ENCODE measurements at regions not wholly inside any gene's neighbourhood (a gene's known extent, or its start where the extent isn't known, plus 50 kb on each side); places are given as distances from the start of the nearest gene placed in this dataset.

DNA sequence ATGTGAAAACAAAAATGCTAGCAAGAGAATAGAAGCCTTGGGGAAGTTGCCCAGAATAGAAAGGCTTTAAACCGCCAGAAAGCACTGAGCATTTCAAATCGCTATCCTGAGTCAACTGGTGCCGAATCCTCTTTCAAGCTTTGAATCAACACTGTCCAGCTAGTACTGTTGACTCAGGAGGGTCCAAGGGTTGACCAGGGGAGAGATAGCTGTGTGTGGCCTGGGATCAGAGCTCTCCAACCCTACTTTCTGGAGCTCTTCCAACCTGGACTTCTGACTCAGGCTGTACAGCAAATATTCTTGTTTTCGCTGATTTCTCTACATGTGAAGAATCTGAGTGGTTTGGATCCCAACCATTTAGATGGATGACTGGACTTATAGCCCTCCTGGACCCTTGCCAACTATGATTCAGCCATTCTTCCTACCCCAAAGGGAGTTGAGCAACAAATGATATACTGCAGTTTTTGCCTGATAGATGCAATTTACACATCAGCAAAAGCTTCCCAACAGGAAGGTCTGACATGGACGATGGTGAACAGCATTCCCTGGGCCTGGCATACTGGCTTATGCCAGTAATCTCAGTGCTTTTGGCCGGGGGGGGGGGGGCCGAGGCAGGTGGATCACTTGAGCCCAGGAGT, 154.0 kb upstream of the SDK2 start:
- no peak overlapping the region for H3K4me3 Mint-ChIP-seq
- TF ChIP-seq, protein P1, sequence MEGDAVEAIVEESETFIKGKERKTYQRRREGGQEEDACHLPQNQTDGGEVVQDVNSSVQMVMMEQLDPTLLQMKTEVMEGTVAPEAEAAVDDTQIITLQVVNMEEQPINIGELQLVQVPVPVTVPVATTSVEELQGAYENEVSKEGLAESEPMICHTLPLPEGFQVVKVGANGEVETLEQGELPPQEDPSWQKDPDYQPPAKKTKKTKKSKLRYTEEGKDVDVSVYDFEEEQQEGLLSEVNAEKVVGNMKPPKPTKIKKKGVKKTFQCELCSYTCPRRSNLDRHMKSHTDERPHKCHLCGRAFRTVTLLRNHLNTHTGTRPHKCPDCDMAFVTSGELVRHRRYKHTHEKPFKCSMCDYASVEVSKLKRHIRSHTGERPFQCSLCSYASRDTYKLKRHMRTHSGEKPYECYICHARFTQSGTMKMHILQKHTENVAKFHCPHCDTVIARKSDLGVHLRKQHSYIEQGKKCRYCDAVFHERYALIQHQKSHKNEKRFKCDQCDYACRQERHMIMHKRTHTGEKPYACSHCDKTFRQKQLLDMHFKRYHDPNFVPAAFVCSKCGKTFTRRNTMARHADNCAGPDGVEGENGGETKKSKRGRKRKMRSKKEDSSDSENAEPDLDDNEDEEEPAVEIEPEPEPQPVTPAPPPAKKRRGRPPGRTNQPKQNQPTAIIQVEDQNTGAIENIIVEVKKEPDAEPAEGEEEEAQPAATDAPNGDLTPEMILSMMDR (IDR thresholded peaks at IDR 0.05) = no peak
- no peaks in the 10 kb centered on the region for H3K36me3 Mint-ChIP-seq (ENCODE audit: low read depth)
- intact Hi-C loops (cut with DNase I, micrococcal nuclease) = no loop called here
- peaks cover 0 to 4% of the 10 kb centered on the region in 2 experiments for H3K27me3 ChIP-seq (ENCODE audit: control insufficient read depth in 1 of 2, insufficient read depth in 2 of 2, low read length in 2 of 2)
- CTCF ChIA-PET = interaction anchor here (0.7 kb wide), 1 partner anchor 200 kb away, joined by 3 read pairs; no protein-coding TSS in a partner anchor
- H3K36me3 ChIP-seq (ENCODE audit: insufficient read depth, low read length) = no peaks in the 10 kb centered on the region
- H3K27ac ChIP-seq (ENCODE audit: low read depth in 1 of 2, low read length in 2 of 2) = no peak overlapping the region
- ATAC-seq (ENCODE audit: poor library complexity) = no peak
- H3K4me1 ChIP-seq (ENCODE audit: insufficient read depth, low read length) = no peaks in the 10 kb centered on the region
- no peak overlapping the region for H3K4me3 ChIP-seq (ENCODE audit: low read length)
- no peaks in the 10 kb centered on the region for H3K27me3 Mint-ChIP-seq
- H3K27ac Mint-ChIP-seq = no peak overlapping the region
- no peaks in the 10 kb centered on the region for H3K9me3 Mint-ChIP-seq
- DNase-seq = no peak
- peaks cover 0 to 5% of the 10 kb centered on the region in 2 experiments for H3K9me3 ChIP-seq (ENCODE audit: control insufficient read depth in 1 of 2, insufficient read depth in 1 of 2, low read length in 2 of 2)
- POLR2A ChIA-PET = interaction anchor here (0.7 to 1.3 kb wide), 3 partner anchors 25 to 78 kb away, joined by 3 read pairs; no protein-coding TSS in a partner anchor
- H3K4me1 Mint-ChIP-seq (ENCODE audit: low read depth) = peaks cover 8% of the 10 kb centered on the region

DNA sequence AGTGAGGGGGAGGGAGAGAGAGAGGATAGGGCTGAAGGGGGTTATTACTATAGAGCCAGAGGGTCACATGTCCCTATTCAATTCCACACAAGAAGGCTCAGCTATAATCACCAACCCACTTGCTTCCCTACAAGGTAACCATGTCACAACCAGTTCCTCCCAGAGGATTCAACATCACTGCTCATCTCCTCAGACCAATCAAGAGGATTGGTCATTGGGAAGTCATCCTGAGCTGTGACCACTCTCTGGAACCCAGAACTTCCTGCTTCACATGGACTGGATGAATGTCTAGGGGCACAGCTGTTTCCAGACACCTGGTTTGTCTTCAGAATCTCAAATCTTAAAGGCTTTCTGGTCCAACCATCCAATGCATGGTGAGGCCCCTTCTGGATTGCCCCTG, 154.9 kb upstream of the SDK2 start:
- Mint-ChIP-seq H3K9me3 (no peaks in the 10 kb centered on the region), H3K27me3 (no peaks in the 10 kb centered on the region), H3K4me1 (ENCODE audit: low read depth) (peaks cover 8% of the 10 kb centered on the region), H3K27ac (no peak overlapping the region), H3K36me3 (ENCODE audit: low read depth) (no peaks in the 10 kb centered on the region), H3K4me3 (no peak overlapping the region)
- ChIA-PET CTCF (no interaction called here), POLR2A (interaction anchor here (0.7 to 1.3 kb wide), 2 partner anchors 24 to 79 kb away, joined by 3 read pairs; no protein-coding TSS in a partner anchor)
- Histone ChIP-seq H3K4me3 (ENCODE audit: low read length) (no peak overlapping the region), H3K4me1 (ENCODE audit: insufficient read depth, low read length) (no peaks in the 10 kb centered on the region), H3K9me3 (ENCODE audit: control insufficient read depth in 1 of 2, insufficient read depth in 1 of 2, low read length in 2 of 2) (peaks cover 0 to 10% of the 10 kb centered on the region in 2 experiments), H3K27me3 (ENCODE audit: control insufficient read depth in 1 of 2, insufficient read depth in 2 of 2, low read length in 2 of 2) (peaks cover 0 to 4% of the 10 kb centered on the region in 2 experiments), H3K36me3 (ENCODE audit: insufficient read depth, low read length) (no peaks in the 10 kb centered on the region), H3K27ac (ENCODE audit: low read depth in 1 of 2, low read length in 2 of 2) (no peak overlapping the region)
- no peak for ATAC-seq (ENCODE audit: poor library complexity)
- DNase-seq = no peak
- TF ChIP-seq, protein P1 (IDR thresholded peaks at IDR 0.05) = no peak
- intact Hi-C loops (cut with DNase I, micrococcal nuclease) = no loop called here

DNA sequence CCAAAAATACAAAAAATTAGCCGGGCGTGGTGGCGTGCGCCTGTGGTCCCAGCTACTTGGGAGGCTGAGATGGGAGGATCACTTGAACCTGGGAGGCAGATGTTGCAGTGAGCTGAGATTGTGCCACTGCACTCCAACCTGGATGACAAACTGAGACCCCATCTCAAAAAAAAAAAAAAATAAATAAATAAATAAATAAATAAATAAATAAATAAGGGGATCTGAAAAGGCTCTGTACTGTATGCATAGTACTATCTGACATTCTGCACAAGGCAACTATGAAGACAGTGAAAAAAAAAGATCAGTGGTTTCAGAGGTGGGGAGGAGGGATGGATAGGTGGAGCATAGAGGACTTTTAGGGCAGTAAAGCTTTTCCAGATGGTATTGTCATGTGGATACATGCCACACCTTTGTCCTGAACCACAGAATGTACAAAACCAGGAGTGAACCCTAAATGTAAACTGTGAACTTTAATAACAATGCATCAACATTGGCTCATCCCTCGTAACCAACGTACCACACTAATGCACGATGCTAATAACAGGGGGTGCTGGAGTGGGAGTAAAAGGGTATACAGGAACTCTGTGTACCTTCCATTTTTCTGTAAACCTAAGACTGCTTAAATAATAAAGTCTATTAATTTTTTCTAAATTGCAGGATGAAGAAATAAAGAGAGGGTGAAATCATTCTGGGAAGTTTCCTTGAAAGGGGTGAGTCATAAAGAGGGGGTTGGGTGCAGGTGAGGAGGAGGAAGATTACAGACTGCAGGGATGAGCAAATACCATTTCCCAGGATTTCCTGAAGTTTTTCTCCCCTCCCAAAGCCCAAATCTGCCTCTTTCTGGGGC, 155.8 kb upstream of the SDK2 start:
- no peak for DNase-seq
- H3K36me3 ChIP-seq (ENCODE audit: insufficient read depth, low read length) = no peaks in the 10 kb centered on the region
- no peaks in the 10 kb centered on the region for H3K36me3 Mint-ChIP-seq (ENCODE audit: low read depth)
- ChIA-PET POLR2A (no interaction called here), CTCF (no interaction called here)
- peaks cover 2% of the 10 kb centered on the region for H3K27me3 Mint-ChIP-seq
- H3K4me3 ChIP-seq (ENCODE audit: low read length) = no peak overlapping the region
- H3K27ac ChIP-seq (ENCODE audit: low read depth in 1 of 2, low read length in 2 of 2) = no peak overlapping the region
- H3K4me1 Mint-ChIP-seq (ENCODE audit: low read depth) = peaks cover 8% of the 10 kb centered on the region
- no peak overlapping the region for H3K27ac Mint-ChIP-seq
- H3K4me1 ChIP-seq (ENCODE audit: insufficient read depth, low read length) = no peaks in the 10 kb centered on the region
- H3K4me3 Mint-ChIP-seq = no peak overlapping the region
- intact Hi-C loops (cut with DNase I, micrococcal nuclease) = no loop called here
- peaks cover 0 to 14% of the 10 kb centered on the region in 2 experiments for H3K9me3 ChIP-seq (ENCODE audit: control insufficient read depth in 1 of 2, insufficient read depth in 1 of 2, low read length in 2 of 2)
- TF ChIP-seq, protein P1 (IDR thresholded peaks at IDR 0.05) = no peak
- no peaks in the 10 kb centered on the region for H3K9me3 Mint-ChIP-seq
- peaks cover 0 to 8% of the 10 kb centered on the region in 2 experiments for H3K27me3 ChIP-seq (ENCODE audit: control insufficient read depth in 1 of 2, insufficient read depth in 2 of 2, low read length in 2 of 2)
- no peak for ATAC-seq (ENCODE audit: poor library complexity)

Data from CD4-positive, alpha-beta T cell (primary cell).